ENCODE measurements at regions not wholly inside any gene's neighbourhood (a gene's known extent, or its start where the extent isn't known, plus 50 kb on each side); places are given as distances from the start of the nearest gene placed in this dataset.

GRCh38 chr18:22060361-22060760 is 109.0 kb upstream of the GATA6 start:
- Histone ChIP-seq H3K4me2 (ENCODE audit: control insufficient read depth, extremely low read depth, insufficient read depth, low read depth, low read length) (no peak overlapping the region), H4K20me1 (ENCODE audit: control insufficient read depth, extremely low read depth, insufficient read depth, low read length) (no peaks in the 10 kb centered on the region), H3K9ac (ENCODE audit: control insufficient read depth, extremely low read depth, insufficient read depth, low read length) (no peak overlapping the region), H3K4me1 (ENCODE audit: control insufficient read depth, extremely low read depth, insufficient read depth, low read length) (no peaks in the 10 kb centered on the region), H3K9me1 (ENCODE audit: control insufficient read depth, extremely low read depth, insufficient read depth, low read length) (no peaks in the 10 kb centered on the region), H3K27me3 (ENCODE audit: control insufficient read depth, extremely low read depth, insufficient read depth, low read length) (no peaks in the 10 kb centered on the region), H3K4me3 (ENCODE audit: control insufficient read depth in 2 of 3, extremely low read depth in 1 of 3, insufficient read depth in 2 of 3, low read depth in 1 of 3, low read length in 3 of 3) (no peak overlapping the region), H3K27ac (ENCODE audit: control insufficient read depth, insufficient read depth, low read length) (no peak overlapping the region), H2AFZ (ENCODE audit: control insufficient read depth, low read length) (no peak overlapping the region), H3K9me3 (ENCODE audit: control insufficient read depth, low read depth, low read length) (no peaks in the 10 kb centered on the region), H3K79me2 (ENCODE audit: control insufficient read depth, insufficient read depth, low read length) (no peaks in the 10 kb centered on the region), H3K36me3 (ENCODE audit: control insufficient read depth in 2 of 2, extremely low read depth in 1 of 2, insufficient read depth in 2 of 2, low read length in 2 of 2) (no peaks in the 10 kb centered on the region)
- FAIRE-seq: no peak
- DNase-seq (ENCODE audit: low read depth, low spot score): no peak
- TF ChIP-seq EZH2 (IDR thresholded peaks at IDR 0.05; ENCODE audit: low read length) (no peak), CTCF (optimal IDR thresholded peaks at IDR 0.05 in 1 of 3, IDR thresholded peaks at IDR 0.05 in 1 of 3, conservative IDR thresholded peaks at IDR 0.05 in 1 of 3; ENCODE audit: extremely low read depth in 1 of 3, insufficient read depth in 2 of 3, low read length in 3 of 3) (no peak)
- dilution Hi-C loops (cut with MboI; ENCODE audit: extremely low pct_ligation_motif_present, low sequenced_read_pairs): no loop called here

- dilution Hi-C loops (cut with MboI; ENCODE audit: extremely low pct_ligation_motif_present, low sequenced_read_pairs): no loop called here
- Histone ChIP-seq H3K4me1 (ENCODE audit: control insufficient read depth, extremely low read depth, insufficient read depth, low read length) (no peaks in the 10 kb centered on the region), H3K4me2 (ENCODE audit: control insufficient read depth, extremely low read depth, insufficient read depth, low read depth, low read length) (no peak overlapping the region), H4K20me1 (ENCODE audit: control insufficient read depth, extremely low read depth, insufficient read depth, low read length) (no peaks in the 10 kb centered on the region), H3K9me1 (ENCODE audit: control insufficient read depth, extremely low read depth, insufficient read depth, low read length) (no peaks in the 10 kb centered on the region), H3K79me2 (ENCODE audit: control insufficient read depth, insufficient read depth, low read length) (no peaks in the 10 kb centered on the region), H3K9me3 (ENCODE audit: control insufficient read depth, low read depth, low read length) (no peaks in the 10 kb centered on the region), H3K4me3 (ENCODE audit: control insufficient read depth in 2 of 3, extremely low read depth in 1 of 3, insufficient read depth in 2 of 3, low read depth in 1 of 3, low read length in 3 of 3) (no peak overlapping the region), H3K36me3 (ENCODE audit: control insufficient read depth in 2 of 2, extremely low read depth in 1 of 2, insufficient read depth in 2 of 2, low read length in 2 of 2) (no peaks in the 10 kb centered on the region), H3K27ac (ENCODE audit: control insufficient read depth, insufficient read depth, low read length) (no peak overlapping the region), H3K9ac (ENCODE audit: control insufficient read depth, extremely low read depth, insufficient read depth, low read length) (no peak overlapping the region), H2AFZ (ENCODE audit: control insufficient read depth, low read length) (no peak overlapping the region), H3K27me3 (ENCODE audit: control insufficient read depth, extremely low read depth, insufficient read depth, low read length) (no peaks in the 10 kb centered on the region)
- DNase-seq (ENCODE audit: low read depth, low spot score): no peak
- no peak for TF ChIP-seq CTCF (optimal IDR thresholded peaks at IDR 0.05 in 1 of 3, IDR thresholded peaks at IDR 0.05 in 1 of 3, conservative IDR thresholded peaks at IDR 0.05 in 1 of 3; ENCODE audit: extremely low read depth in 1 of 3, insufficient read depth in 2 of 3, low read length in 3 of 3)
- no peak for TF ChIP-seq EZH2 (IDR thresholded peaks at IDR 0.05; ENCODE audit: low read length)
- no peak for FAIRE-seq
These were observed 106.3 kb upstream of the GATA6 start for GRCh38 chr18:22063102-22063501.

Data from keratinocyte (primary cell).